Astrocyte of the spinal cord (primary cell): ENCODE measurements at regions not wholly inside any gene's neighbourhood (a gene's known extent, or its start where the extent isn't known, plus 50 kb on each side); places are given as distances from the start of the nearest gene placed in this dataset.

Experiments
- DNase-seq: peaks from one replicate; pipeline ENCODE4 v3.0.0; 2011; ENCODE audit warnings: low read depth, low spot score
- H3K4me3 ChIP-seq: 2 replicates; pipeline ENCODE4 v1.5.1; 2011; ENCODE audit warnings: low read depth, mild to moderate bottlenecking, low read length, moderate library complexity
- in situ Hi-C: cut with HindIII; loops from 2 replicates; pipeline ENCODE4 v1.10.0; 2017; ENCODE audit warnings: low sequenced_read_pairs
- TF ChIP-seq, protein P1 (sequence below): IDR thresholded peaks from 2 replicates; pipeline ENCODE4 v1.5.1; 2012; ENCODE audit warnings: low read depth, mild to moderate bottlenecking, low read length, inconsistent platforms

DNA sequence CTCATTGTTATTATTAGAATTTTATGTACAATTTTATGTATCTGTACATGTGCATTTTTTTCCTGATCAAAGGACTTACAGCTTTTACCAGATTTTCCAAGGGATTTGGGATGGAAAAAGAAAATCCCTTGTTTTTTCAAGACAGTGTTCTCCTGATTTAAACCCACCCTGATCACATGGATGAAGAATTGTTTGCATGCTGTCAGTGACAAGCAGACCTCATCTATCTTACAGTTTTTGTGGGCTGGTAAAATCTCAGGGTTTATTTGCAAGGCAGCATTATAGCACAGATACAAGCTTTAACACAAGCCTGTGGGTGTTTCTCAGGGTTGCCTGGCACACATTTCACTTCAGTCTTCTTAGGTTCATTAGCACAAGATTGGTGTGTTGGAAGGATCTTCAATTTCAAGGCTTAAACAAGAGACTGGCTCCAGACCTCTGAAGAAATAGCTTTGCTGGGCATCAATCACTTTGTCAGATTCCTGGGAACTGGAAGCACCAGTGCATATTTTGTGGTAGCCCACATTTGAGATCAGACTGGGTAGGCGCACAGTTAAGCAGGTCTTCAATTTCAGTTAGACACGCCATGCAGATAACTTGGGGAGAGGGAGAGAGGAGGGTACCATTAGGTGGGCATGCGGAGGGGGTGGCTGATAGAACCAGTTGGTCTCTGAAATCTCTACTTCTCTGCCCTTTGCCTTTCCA, 118.0 kb downstream of the TBX5 start:
- in situ Hi-C loops, result no loop called here
- peak; percentile 58 for DNase-seq
- TF ChIP-seq, protein P1, sequence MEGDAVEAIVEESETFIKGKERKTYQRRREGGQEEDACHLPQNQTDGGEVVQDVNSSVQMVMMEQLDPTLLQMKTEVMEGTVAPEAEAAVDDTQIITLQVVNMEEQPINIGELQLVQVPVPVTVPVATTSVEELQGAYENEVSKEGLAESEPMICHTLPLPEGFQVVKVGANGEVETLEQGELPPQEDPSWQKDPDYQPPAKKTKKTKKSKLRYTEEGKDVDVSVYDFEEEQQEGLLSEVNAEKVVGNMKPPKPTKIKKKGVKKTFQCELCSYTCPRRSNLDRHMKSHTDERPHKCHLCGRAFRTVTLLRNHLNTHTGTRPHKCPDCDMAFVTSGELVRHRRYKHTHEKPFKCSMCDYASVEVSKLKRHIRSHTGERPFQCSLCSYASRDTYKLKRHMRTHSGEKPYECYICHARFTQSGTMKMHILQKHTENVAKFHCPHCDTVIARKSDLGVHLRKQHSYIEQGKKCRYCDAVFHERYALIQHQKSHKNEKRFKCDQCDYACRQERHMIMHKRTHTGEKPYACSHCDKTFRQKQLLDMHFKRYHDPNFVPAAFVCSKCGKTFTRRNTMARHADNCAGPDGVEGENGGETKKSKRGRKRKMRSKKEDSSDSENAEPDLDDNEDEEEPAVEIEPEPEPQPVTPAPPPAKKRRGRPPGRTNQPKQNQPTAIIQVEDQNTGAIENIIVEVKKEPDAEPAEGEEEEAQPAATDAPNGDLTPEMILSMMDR, result no peak
- H3K4me3 ChIP-seq, result no peak overlapping the region

DNA sequence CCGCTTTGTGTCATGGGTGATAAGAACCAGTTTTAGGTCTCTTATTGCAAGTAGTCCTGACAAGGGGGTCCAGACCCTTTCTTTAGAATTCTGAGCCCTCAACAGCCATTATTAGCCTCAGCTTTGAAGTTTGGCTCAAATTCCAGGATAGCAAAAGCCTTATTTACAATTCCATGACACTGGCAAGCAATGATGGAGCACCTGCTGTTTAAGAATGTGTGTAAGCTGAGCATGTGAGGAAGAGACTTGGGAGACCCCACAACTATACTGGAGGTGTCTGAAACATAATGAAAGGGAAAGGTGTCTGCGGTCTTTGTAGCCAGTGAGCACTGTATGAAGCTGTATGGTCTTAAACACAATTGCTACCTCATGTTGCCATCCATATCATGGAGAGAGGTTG, 119.8 kb downstream of the TBX5 start:
- no peak for DNase-seq
- no peak overlapping the region for H3K4me3 ChIP-seq
- in situ Hi-C loops, result no loop called here
- TF ChIP-seq, protein P1, result no peak

DNA sequence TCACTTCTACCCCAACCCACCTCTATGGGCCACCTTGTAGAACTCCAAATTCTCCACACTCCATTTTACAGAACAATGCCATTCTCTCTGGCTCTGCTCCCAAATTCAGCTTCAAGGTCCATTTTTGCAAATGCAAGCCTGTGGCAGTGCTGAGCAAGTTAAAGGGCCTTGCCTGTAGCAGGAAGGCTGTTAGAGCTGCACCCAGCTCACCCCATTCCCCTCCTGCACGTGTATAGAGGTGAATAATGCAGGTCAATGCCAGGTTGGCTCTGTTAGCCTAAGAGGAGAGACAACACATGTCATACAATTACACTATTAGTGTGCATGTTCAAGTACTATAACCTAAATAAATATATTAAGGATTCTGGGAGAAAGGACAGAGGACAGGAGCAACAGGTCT, 120.4 kb downstream of the TBX5 start:
- no peak overlapping the region for H3K4me3 ChIP-seq
- no peak for DNase-seq
- TF ChIP-seq, protein P1, result no peak
- in situ Hi-C loops, result no loop called here

DNA sequence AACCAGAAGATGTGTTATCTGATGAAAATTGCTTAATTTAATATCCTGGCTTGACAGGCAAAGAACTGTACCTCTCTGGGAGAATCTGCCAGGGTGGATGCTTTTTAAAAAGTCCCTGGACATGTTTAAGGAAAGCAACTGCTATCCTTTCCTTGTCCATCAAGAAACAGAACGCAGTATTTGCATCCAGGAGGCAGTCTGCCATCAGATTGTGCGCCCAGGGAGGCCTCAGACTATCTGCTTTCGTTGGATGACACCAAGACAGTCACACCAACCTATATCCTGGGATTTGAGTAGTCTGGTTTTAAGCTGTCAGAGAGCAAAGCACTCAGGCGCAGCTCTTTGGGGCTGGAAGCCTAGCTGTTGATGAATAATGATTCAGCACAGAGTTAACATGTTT, 121.9 kb downstream of the TBX5 start:
- DNase-seq, result no peak
- no peak overlapping the region for H3K4me3 ChIP-seq
- in situ Hi-C loops, result no loop called here
- TF ChIP-seq, protein P1, result no peak

DNA sequence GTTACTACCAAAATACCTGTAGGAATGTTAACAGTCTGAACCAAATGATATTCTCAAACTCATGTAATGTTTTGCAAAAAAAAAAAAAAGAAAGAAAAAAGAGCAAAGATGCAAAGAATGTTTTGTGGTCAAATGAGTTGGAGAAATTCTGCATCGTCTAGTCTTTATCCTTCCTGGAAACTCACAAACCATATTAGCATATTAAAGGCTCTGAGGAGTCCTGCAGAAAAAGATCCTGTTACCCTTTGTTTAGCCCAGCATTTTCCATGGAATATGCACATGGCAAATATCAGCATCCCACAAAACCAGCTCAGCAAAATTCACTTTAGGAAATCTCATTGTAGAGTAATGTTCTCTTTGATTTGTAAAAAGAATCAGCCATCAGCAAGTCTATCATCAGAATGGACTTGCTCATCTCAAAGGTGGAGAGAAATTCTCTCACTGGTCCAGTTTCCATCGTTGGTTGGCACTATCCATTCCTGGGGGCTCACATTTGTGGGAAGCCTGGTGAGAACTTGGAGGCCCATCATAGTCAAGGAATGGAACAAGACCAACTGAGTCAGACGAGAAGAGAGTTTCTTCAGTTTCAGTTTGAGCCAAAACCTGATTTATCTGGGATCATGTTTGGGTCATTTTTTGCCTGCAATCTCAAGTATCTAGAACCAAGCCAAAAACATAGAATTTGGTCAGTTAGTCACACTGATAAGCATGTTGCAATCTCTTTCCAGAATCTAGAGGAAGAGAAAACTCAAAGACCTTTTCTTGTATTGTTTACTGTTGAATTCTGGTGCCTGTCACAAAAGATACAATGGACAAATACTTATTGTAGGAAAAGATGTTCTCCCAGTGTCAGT, 129.8 kb downstream of the TBX5 start:
- TF ChIP-seq, protein P1, result no peak
- no peak overlapping the region for H3K4me3 ChIP-seq
- in situ Hi-C loops, result no loop called here
- DNase-seq, result peak; percentile 6

DNA sequence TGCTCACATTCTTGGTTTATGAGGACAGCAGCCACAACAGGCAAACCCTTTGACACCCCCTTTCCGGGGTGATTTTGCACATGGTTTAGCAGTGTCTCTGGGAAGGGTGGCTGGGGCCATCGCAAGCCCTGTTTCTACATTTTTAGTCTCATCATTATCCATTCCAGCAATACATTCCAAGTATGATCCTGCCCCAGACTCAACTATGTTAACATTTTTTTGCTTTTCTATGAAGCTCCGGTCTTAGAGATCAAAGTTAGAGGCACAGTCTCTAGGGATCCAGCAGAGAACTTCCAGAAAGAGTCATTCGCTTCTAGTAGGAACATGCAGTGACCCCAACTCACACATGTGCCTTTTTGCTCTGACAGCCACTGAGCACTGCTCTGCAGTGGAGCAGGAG, 130.9 kb downstream of the TBX5 start:
- H3K4me3 ChIP-seq, result no peak overlapping the region
- in situ Hi-C loops, result no loop called here
- TF ChIP-seq, protein P1, result no peak
- no peak for DNase-seq
